ENCODE measurements at regions not wholly inside any gene's neighbourhood (a gene's known extent, or its start where the extent isn't known, plus 50 kb on each side); places are given as distances from the start of the nearest gene placed in this dataset.

GRCh38 chr17:55883149-55883548 lies 132.3 kb downstream of the PCTP start:
- TF ChIP-seq CTCF (conservative IDR thresholded peaks at IDR 0.05; ENCODE audit: low read depth, low read length), result no peak
- no peak overlapping the region for H3K4me3 ChIP-seq (ENCODE audit: low read length)
- DNase-seq (ENCODE audit: low read depth), result no peak

- DNase-seq (ENCODE audit: low read depth), result no peak
- TF ChIP-seq CTCF (conservative IDR thresholded peaks at IDR 0.05; ENCODE audit: low read depth, low read length), result no peak
- H3K4me3 ChIP-seq (ENCODE audit: low read length), result no peak overlapping the region
These were observed 136.7 kb downstream of the PCTP start for GRCh38 chr17:55887531-55887930.

- no peak overlapping the region for H3K4me3 ChIP-seq (ENCODE audit: low read length)
- TF ChIP-seq CTCF (conservative IDR thresholded peaks at IDR 0.05; ENCODE audit: low read depth, low read length), result no peak
- no peak for DNase-seq (ENCODE audit: low read depth)
These were observed 138.4 kb downstream of the PCTP start for GRCh38 chr17:55889271-55889670.

- H3K4me3 ChIP-seq (ENCODE audit: low read length), result no peak overlapping the region
- no peak for TF ChIP-seq CTCF (conservative IDR thresholded peaks at IDR 0.05; ENCODE audit: low read depth, low read length)
- DNase-seq (ENCODE audit: low read depth), result no peak
These were observed 144.4 kb downstream of the PCTP start for GRCh38 chr17:55895112-55895759.

GRCh38 chr17:55897301-55897700 lies 146.4 kb downstream of the PCTP start:
- TF ChIP-seq CTCF (conservative IDR thresholded peaks at IDR 0.05; ENCODE audit: low read depth, low read length), result no peak
- no peak for DNase-seq (ENCODE audit: low read depth)
- no peak overlapping the region for H3K4me3 ChIP-seq (ENCODE audit: low read length)

- DNase-seq (ENCODE audit: low read depth), result no peak
- H3K4me3 ChIP-seq (ENCODE audit: low read length), result no peak overlapping the region
- TF ChIP-seq CTCF (conservative IDR thresholded peaks at IDR 0.05; ENCODE audit: low read depth, low read length), result no peak
These were observed 147.3 kb downstream of the PCTP start for GRCh38 chr17:55898195-55898594.

- no peak overlapping the region for H3K4me3 ChIP-seq (ENCODE audit: low read length)
- DNase-seq (ENCODE audit: low read depth), result no peak
- TF ChIP-seq CTCF (conservative IDR thresholded peaks at IDR 0.05; ENCODE audit: low read depth, low read length), result no peak
These were observed 149.3 kb downstream of the PCTP start for GRCh38 chr17:55900188-55900587.

All from retinal pigment epithelial cell (primary cell).